GM18520 (cell line): ENCODE measurements at regions not wholly inside any gene's neighbourhood (a gene's known extent, or its start where the extent isn't known, plus 50 kb on each side); places are given as distances from the start of the nearest gene placed in this dataset.
A peak's percentile ranks its signal among the peaks of the same experiment; 100 is the strongest.
"Not testable (repeated sequence)": the region's sequence is repeated elsewhere in the genome, so short reads cannot be mapped to it uniquely, and the experiment has no call there.

Experiments used
- ATAC-seq: cut with Tn5 transposase; IDR thresholded peaks from one replicate; pipeline ENCODE4 v1.9.1; 2021; ENCODE audit not compliant: unreplicated experiment

GRCh38 chr15:38614621-38615020 is 50.0 kb upstream of the RASGRP1 start:
- ATAC-seq, result no peak

GRCh38 chr15:38617831-38618230 is 53.2 kb upstream of the RASGRP1 start:
- no peak for ATAC-seq

DNA sequence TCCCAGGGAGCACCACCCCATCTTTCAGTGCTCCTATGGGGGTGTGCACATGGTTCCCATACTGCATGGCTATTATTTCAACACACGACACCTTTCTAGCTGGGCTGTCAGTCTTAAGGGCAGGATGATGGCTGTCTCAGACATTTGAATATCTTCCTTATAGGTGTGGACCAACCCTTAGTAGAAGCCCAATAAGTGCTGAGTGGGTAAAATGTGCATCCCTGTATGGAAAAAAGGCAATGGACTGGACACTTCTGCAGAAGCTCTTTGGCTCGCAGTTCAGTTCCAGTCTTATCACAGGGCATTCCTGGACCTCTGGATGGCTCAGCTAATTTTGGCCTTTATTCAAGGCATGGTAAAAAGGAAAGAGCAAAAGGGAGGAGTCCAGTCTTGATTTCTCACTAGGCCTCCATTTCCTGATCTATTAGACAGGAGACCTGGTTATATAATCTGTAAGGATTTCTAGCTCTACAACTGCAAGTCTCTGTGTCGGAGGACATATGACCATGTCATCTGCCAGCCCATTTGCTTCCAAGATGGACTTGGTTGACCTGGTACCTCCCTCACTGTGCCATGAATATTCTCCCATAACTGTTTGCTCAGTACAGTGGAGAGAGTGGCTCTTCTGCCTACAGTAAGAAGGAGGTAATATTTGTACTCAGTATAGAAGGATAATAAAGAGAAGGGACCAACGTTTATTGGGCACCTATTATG is 53.8 kb upstream of the RASGRP1 start:
- no peak for ATAC-seq

DNA sequence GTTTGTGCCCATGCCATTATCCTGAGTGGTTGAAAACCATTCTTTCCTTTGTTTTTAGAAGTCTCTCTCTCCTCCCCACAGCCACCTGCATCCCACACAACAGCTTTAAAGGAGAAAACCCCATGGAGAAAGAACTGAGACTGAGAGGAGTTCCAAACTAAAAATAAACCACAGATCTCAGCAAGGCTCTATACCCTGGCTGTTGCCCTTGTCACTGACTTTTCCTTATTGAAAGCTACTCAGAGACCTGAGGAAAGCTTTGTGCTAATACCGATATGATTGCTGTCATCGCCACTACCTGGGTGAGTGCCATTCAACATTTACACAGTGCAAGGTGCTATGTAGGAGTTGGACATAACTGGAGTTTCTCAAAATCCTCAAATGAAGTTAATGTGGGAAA is 55.5 kb upstream of the RASGRP1 start:
- ATAC-seq, result no peak

DNA sequence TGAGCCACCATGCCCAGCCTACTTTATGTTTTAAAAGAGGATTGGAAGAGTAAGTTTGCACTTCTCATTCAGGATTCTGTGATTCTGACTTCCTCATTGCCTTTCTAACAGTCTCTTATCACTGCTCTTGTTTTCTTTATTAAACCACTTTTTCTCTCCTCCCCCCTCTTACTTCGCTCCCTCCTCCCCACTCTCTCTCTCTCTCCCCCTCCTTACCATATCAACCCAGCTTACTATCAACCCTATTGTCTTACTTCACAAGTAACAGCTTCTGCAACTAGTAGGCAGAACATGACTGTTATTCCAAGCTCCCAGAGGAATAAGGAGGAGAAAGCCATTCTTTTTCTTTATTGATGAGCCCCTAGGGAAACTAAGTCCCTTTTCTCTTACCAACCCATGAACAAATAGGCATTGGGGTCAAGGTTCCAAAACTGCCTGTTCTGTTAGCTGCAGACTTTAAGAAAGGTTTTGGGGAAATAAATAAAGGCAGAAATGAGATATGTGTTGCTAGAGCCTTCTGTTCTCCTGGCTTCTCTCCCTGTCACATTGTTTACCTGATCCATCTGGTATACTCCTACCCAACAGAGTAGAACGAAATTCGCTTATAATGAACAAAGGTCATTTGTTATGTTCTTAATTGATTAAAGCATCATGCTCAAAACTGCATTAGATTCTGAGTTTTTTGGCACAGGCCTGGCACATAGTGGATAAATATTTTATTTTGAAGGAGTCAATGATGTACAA is 56.4 kb upstream of the RASGRP1 start:
- no peak for ATAC-seq

DNA sequence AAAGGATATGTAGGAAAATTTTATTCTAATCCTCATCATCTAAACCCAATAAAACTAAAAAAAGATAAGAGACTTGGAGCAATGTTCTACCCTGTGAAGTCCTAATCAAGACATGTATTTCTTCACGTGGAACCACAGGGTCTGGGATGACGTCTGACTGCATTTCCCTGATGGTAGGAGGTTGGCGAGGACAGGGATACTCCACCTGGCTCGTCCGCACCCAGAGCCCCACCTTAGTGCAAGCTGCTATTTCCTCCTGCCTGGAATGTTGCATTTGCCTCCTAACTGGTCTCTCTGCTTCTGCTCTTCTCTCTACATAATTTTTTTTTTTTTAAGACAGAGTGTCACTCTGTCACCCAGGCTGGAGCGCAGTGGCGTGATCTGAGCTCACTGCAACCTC is 57.7 kb upstream of the RASGRP1 start:
- ATAC-seq, result no peak

- ATAC-seq, result no peak
Observed at GRCh38 chr15:38622908-38623307, 58.3 kb upstream of the RASGRP1 start.

- ATAC-seq, result peak; percentile 62
Observed at GRCh38 chr15:38623744-38624143, 59.1 kb upstream of the RASGRP1 start.

DNA sequence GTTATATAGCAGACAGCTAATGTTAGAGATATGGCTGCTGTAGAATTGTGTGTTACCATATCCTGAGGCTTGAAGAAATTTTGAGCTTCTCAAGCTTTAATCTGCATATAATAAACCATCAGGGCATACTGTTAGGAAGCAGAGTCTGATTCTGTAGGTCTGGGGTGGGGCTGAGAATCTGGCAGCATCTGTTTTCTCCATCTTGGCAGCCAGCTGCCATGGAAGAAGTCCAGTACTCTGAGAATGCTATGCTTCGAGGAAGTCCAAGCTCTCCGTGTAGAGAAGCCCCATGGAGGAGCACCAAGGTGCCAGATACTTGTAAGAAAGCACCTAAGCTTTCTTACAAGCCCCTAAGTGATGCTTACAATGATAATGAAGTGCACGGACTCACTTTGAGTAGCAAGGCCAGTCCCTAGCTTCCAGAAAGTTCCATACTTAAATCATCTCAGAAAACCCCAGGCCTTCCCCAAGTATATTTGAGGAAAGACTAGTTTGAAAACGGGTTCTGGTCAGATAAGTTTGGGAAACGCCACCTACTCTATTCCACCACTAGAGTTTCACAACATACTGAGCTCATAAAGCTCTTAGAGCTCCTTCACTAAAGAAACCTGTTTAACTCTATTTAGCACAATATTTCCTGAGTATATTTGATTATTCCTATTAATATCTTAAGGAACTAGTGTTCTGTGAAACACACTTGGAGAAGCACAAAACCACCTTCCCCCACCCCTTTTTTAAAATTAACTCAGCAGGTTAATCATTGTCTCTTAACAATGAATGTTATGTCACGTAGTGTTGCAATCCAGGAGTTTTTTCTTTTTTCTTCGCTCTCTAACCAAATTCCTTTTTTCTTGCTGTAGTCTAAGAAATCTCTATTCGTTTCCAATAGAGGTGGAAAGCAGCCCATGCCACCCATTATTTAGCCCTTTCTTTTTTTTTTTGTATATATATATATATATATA is 59.9 kb upstream of the RASGRP1 start:
- ATAC-seq, result no peak

GRCh38 chr15:38625886-38626285 is 61.3 kb upstream of the RASGRP1 start:
- no peak for ATAC-seq

DNA sequence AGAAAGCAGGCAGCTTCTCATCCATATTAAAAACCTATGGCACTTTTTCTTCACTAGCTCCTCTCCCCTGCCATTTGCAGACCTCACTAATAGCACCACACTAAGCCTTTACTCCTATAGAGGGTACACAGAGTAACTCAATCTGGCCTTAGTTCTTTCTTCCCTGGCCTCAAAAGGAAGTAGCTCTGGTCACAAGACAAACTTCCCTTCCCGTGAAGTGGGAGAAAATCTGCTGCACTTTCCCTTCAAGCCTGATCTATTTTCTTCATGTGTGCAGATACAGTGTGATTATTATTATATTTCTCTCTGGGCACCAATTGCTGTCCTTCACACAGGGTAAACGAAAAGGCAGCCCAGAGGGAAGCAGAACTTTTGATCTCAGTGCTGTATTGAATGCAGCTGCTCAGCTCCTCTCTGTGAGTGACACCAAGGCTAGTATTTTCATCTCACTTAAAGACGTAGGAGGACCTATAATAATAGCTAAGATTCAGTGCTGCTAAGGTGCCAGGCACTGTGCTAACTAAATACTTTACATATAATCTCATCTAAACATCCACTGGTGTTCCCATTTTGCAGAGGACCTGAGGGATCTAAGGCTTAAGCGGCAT is 61.9 kb upstream of the RASGRP1 start:
- no peak for ATAC-seq

- ATAC-seq, result no peak
Observed at GRCh38 chr15:38627689-38628277, 63.2 kb upstream of the RASGRP1 start.

GRCh38 chr15:38631119-38632075 is 66.8 kb upstream of the RASGRP1 start:
- ATAC-seq, result no peak

- ATAC-seq, result no peak
Observed at GRCh38 chr15:38635170-38635569, 70.6 kb upstream of the RASGRP1 start.

DNA sequence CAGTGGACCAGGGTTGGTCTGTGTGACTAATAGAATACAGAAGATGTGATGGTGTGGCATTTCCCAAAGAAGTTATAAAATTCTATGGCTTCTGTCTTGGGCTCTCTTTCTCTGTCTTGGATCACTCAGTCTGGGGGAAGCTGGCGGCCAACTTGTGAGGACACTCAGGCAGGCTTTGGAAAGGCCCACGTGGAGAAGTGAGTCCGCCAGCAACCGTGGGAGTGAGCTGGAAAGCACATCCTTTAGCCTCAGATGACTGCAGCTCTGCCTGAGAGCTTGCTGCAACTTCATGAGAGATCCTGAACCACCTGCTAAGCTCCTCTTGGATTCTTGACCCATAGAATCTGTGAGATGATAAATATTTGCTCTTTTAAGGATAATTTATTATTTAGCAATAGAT is 72.0 kb upstream of the RASGRP1 start:
- no peak for ATAC-seq

DNA sequence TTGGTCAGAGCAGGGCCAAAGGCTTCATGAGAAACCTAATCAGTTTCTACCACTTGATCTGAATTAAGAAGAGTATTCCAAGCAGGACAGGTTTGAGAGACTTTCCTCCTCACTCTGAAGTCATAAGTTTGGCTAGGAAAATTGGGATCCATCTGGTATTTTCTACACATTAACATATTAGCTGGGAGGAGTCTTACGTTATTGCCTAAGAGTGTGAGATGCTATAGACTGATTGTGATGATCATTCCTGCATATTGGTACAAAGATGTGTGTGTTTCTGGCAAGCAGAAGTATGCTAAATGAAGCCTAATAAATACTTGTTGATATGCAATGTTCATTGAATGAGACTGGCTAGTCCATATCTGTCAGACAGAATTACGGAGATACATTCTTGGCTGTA is 73.5 kb upstream of the RASGRP1 start:
- no peak for ATAC-seq

DNA sequence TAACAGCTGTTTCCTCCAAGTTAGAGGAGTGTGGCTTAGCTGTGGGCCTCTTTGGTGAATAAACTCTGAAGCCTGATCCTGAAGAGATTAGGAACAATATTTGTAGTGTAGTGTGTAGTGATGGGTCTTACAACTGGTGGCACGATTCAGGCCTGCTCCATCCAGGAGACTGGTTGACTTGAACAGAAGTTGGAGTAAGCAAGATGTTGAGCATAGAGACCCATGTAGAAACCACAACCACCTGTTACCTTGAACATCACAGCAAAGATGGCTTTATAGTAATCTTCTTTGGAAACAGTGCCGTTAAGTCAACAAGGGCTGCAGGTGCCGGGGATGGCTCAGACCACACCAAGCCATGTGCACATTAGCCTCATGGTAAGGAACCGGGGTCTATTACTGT is 74.2 kb upstream of the RASGRP1 start:
- no peak for ATAC-seq

DNA sequence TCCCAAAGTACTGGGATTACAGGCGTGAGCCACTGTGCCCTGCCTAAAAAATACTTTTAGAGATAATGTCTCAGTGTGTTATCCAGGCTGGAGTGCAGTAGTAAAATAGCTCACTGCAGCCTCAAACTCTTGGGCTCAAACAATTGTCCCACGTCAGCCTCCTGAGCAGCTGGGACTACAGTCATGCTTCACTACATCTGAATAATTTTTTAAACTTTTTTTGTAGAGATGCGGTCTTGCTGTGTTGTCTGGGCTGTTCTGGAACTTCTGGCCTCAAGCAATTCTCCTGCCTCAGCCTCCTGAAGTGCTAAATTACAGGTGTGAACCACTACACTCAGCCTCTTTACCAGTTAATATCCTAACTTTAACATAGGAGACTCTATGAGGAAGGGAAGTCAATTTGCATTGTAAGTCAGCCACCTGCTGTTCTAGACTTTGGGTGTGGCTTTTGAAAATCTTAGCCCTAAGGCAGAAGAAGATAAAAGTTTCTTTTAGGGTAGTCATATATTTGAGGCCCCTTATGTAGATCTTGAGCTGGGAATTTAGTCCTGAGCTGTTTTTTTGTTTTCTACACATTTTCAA is 78.2 kb upstream of the RASGRP1 start:
- no peak for ATAC-seq

DNA sequence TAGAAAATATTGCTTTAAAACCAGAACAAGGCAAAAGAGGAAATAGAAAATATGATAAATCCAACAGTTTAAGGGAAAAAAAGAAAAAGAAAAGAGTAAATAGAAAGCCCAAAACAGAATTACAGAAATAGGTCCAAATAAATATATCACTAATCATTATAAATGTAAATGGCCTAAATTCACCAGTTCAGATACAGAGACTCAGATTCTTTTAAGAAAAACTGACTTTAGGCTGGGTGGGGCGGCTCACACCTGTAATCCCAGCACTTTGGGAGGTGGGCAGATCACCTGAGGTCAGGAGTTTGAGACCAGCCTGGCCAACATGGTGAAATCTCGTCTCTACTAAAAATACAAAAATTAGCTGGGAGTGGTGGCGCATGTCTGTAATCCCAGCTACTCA is 79.7 kb upstream of the RASGRP1 start:
- not testable (repeated sequence) for ATAC-seq
